Neural crest cell (in vitro differentiated cells): ENCODE measurements at regions not wholly inside any gene's neighbourhood (a gene's known extent, or its start where the extent isn't known, plus 50 kb on each side); places are given as distances from the start of the nearest gene placed in this dataset.
"Not testable (repeated sequence)": the region's sequence is repeated elsewhere in the genome, so short reads cannot be mapped to it uniquely, and the experiment has no call there.

Experiments
- DNase-seq: peaks from one replicate; pipeline ENCODE4 v3.0.0; 2021; ENCODE audit warnings: low read depth, mixed read lengths, low spot score
- H3K27ac Mint-ChIP-seq: one replicate; pipeline ENCODE4 v1.8.0; 2021; ENCODE audit warnings: mild to moderate bottlenecking, mixed read lengths; ENCODE audit not compliant: unreplicated experiment
- H3K27me3 Mint-ChIP-seq: 2 replicates; pipeline ENCODE4 v1.8.0; 2021; ENCODE audit warnings: low read depth, mild to moderate bottlenecking, mixed read lengths
- H3K36me3 Mint-ChIP-seq: 2 replicates; pipeline ENCODE4 v1.8.0; 2021; ENCODE audit warnings: low read depth, mild to moderate bottlenecking, mixed read lengths
- H3K4me1 Mint-ChIP-seq: 2 replicates; pipeline ENCODE4 v1.8.0; 2021; ENCODE audit warnings: mixed read lengths
- H3K4me3 Mint-ChIP-seq: one replicate; pipeline ENCODE4 v1.8.0; 2021; ENCODE audit warnings: mild to moderate bottlenecking, mixed read lengths
- H3K9me3 Mint-ChIP-seq: 2 replicates; pipeline ENCODE4 v1.8.0; 2021; ENCODE audit warnings: mixed read lengths
- CTCF ChIP-seq: fragments of 200-600 bp; sonication (generic); conservative IDR thresholded peaks from 2 replicates; pipeline ENCODE4 v1.5.0; 2021; ENCODE audit warnings: antibody characterized with exemption, mild to moderate bottlenecking

DNA sequence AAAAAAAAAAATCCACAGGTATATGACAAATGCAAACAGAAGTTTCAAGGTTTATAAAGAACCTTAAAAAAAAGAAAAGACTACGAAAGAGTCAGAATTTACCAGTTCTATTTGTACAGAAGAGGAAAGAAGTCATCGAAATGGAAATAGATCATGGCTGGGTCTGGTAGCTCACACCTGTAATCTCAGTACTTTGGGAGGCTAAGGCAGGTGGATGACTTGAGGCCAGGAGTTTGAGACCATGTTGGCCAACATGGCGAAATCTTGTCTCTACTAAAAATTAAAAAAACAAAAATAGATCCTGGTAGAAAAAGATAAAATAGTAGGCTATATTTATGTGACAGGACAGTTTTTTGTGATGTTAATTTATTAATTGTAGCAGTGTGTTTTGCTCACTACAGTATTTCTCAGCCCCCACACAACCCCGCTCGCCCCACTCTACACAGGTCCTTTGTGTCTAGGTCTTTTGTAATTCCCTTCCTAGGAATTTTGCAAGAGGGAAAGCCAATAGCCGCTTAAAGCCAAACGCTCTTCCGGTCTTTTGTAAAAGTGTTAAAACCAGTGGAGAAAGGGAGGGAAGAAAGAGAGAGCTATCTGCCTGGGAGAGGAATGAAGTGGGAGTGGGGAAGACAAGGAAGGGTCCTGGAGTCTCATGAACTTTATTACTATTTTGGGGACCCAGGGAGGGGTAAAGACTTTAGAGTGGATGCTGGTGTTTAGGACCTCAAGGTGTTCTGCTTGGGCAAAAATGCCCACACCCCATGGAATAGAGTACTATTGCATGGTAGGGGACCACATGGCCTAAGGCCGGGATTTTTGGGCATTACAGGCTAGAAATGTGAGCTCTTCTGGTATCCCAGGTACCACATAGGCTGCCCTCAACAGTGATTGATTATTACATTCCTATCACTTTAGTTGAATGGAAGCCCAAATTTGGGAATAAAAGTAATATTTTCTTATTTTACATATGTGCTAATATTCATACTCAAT lies 59.4 kb upstream of the XPO1 start:
- no peaks in the 10 kb centered on the region for H3K27me3 Mint-ChIP-seq
- H3K27ac Mint-ChIP-seq, result peak overlapping the region; percentile 5
- H3K36me3 Mint-ChIP-seq, result peaks cover 5% of the 10 kb centered on the region
- no peak for DNase-seq
- TF ChIP-seq CTCF, result no peak
- no peak overlapping the region for H3K4me3 Mint-ChIP-seq
- peaks cover 11% of the 10 kb centered on the region for H3K4me1 Mint-ChIP-seq
- peaks cover 5% of the 10 kb centered on the region for H3K9me3 Mint-ChIP-seq

DNA sequence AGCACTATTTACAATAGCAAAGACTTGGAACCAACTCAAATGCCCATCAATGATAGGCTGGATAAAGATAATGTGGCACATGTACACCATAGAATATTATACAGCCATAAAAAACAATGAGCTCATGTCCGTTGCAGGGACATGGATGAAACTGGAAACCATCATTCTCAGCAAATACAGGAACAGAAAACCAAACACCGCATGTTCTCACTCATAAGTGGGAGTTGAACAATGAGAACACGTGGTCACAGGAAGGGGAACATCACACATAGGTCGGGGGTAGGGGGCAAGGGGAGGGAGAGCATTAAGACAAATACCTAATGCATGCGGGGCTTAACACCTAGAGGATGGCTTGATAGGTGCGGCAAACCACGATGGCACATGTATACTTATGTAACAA lies 56.0 kb upstream of the XPO1 start:
- not testable (repeated sequence) for H3K4me3 Mint-ChIP-seq, H3K36me3 Mint-ChIP-seq, H3K27me3 Mint-ChIP-seq, DNase-seq, H3K27ac Mint-ChIP-seq
- H3K4me1 Mint-ChIP-seq, result peaks cover 11% of the 10 kb centered on the region
- H3K9me3 Mint-ChIP-seq, result peaks cover 11% of the 10 kb centered on the region

DNA sequence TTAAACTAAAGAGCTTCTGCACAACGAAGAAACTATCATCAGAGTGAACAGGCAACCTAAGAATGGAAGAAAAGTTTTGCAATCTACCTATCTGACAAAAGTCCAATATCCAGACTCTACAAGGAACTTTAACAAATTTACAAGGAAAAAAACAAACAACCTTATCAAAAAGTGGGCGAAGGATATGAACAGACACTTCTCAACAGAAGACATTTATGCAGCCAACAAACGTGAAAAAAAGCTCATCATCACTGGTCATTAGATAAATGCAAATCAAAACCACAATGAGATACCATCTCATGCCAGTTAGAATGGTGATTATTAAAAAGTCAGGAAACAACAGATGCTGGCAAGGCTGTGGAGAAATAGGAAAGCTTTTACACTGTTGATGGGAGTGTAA lies 55.5 kb upstream of the XPO1 start:
- peaks cover 11% of the 10 kb centered on the region for H3K9me3 Mint-ChIP-seq
- not testable (repeated sequence) for H3K27me3 Mint-ChIP-seq, H3K4me3 Mint-ChIP-seq, H3K27ac Mint-ChIP-seq, H3K36me3 Mint-ChIP-seq, DNase-seq
- peaks cover 11% of the 10 kb centered on the region for H3K4me1 Mint-ChIP-seq

- Mint-ChIP-seq H3K36me3 (peaks cover 5% of the 10 kb centered on the region), H3K4me1 (peaks cover 11% of the 10 kb centered on the region), H3K27ac (no peak overlapping the region), H3K9me3 (peaks cover 11% of the 10 kb centered on the region), H3K27me3 (no peaks in the 10 kb centered on the region), H3K4me3 (no peak overlapping the region)
- TF ChIP-seq CTCF, result no peak
- no peak for DNase-seq
These were observed 52.1 kb upstream of the XPO1 start for GRCh38 chr2:61590214-61590613.

GRCh38 chr2:61588566-61588965 lies 50.4 kb upstream of the XPO1 start:
- no peaks in the 10 kb centered on the region for H3K27me3 Mint-ChIP-seq
- H3K27ac Mint-ChIP-seq, result no peak overlapping the region

More at GRCh38 chr2:61588566-61588965, 50.4 kb upstream of the XPO1 start:
- TF ChIP-seq CTCF, result no peak
- Mint-ChIP-seq H3K4me3 (no peak overlapping the region), H3K4me1 (peaks cover 13% of the 10 kb centered on the region), H3K36me3 (peaks cover 5% of the 10 kb centered on the region), H3K9me3 (peaks cover 11% of the 10 kb centered on the region)
- no peak for DNase-seq
